Panc1 (cell line): ENCODE measurements at regions not wholly inside any gene's neighbourhood (a gene's known extent, or its start where the extent isn't known, plus 50 kb on each side); places are given as distances from the start of the nearest gene placed in this dataset.

Experiments used
- ATAC-seq: fragments of 200-7000 bp; cut with Tn5 transposase; 2 replicates; pipeline ENCODE4 v1.9.1; 2020; ENCODE audit warnings: mild to moderate bottlenecking, moderate library complexity
- BruUV-seq: library from RNA; stranded (reverse); fragments of 400-500 nt; replicated peaks from 2 replicates; lab custom pipeline; 2021; lab: Mats Ljungman, UMichigan
- CTCF ChIA-PET: fragments of 300-600 bp; sonication (Branson Sonifier 250); formaldehyde crosslinking; loops from one replicate; lab custom pipeline; 2022; ENCODE audit warnings: antibody characterized with exemption; lab: Charles Lee
- POLR2A ChIA-PET: fragments of 300-600 bp; sonication (Branson Sonifier 250); formaldehyde crosslinking; loops from one replicate; lab custom pipeline; 2022; ENCODE audit warnings: antibody characterized with exemption; lab: Charles Lee
- DNase-seq: peaks from one replicate; pipeline ENCODE4 v3.0.0-alpha.2; 2010; ENCODE audit warnings: low read depth, low spot score
- H3K27ac ChIP-seq: 2 replicates; pipeline ENCODE4 v1.5.1; 2011; ENCODE audit warnings: mild to moderate bottlenecking, low read length, inconsistent platforms
- H3K27me3 ChIP-seq: fragments of 200-500 bp; sonication (Bioruptor generic); 2 replicates; pipeline ENCODE4 v1.6.0; 2014; ENCODE audit warnings: low read length, inconsistent platforms; ENCODE audit not compliant: control insufficient read depth, insufficient read depth
- H3K36me3 ChIP-seq: fragments of 200-500 bp; sonication (Bioruptor generic); 2 replicates; pipeline ENCODE4 v1.5.1; 2014; ENCODE audit warnings: inconsistent platforms, mild to moderate bottlenecking, low read length, moderate library complexity; ENCODE audit not compliant: control insufficient read depth, insufficient read depth
- H3K4me1 ChIP-seq: 2 replicates; pipeline ENCODE4 v1.5.1; 2011; ENCODE audit warnings: inconsistent platforms, mild to moderate bottlenecking, low read length, moderate library complexity; ENCODE audit not compliant: control insufficient read depth, insufficient read depth
- H3K4me3 ChIP-seq, 2 experiments: 2 replicates each; pipeline ENCODE4 v1.5.1; 2011 to 2012; ENCODE audit warnings: low read depth in 2 of 2, low read length in 2 of 2, mild to moderate bottlenecking in 2 of 2, inconsistent platforms in 1 of 2, moderate library complexity in 1 of 2
- H3K9me3 ChIP-seq: fragments of 200-500 bp; sonication (Bioruptor generic); 2 replicates; pipeline ENCODE4 v1.5.1; 2014; ENCODE audit warnings: low read depth, mild to moderate bottlenecking, inconsistent platforms, low read length, moderate library complexity; ENCODE audit not compliant: control insufficient read depth, insufficient read depth
- CTCF ChIP-seq: fragments of 450-650 bp; IDR thresholded peaks from 2 replicates; pipeline ENCODE4 v1.5.1; 2017; ENCODE audit warnings: mild to moderate bottlenecking
- POLR2AphosphoS5 ChIP-seq: IDR thresholded peaks from 2 replicates; pipeline ENCODE4 v1.6.1; 2012; ENCODE audit warnings: mild to moderate bottlenecking, low read depth, low read length, moderate library complexity
- SIN3A ChIP-seq: IDR thresholded peaks from 2 replicates; pipeline ENCODE4 v1.6.1; 2012; ENCODE audit warnings: low read depth, mild to moderate bottlenecking, low read length, moderate library complexity, borderline replicate concordance; ENCODE audit not compliant: insufficient read depth
- TCF7L2 ChIP-seq: IDR thresholded peaks from 2 replicates; pipeline ENCODE4 v1.6.1; 2011; ENCODE audit warnings: mild to moderate bottlenecking, low read depth, low read length, inconsistent platforms
- in situ Hi-C: cut with HindIII; loops from 2 replicates; pipeline ENCODE4 v1.10.0; 2016; ENCODE audit warnings: low sequenced_read_pairs, low pct_unique_long_range_greater_than_20kb
- intact Hi-C: fragments of 100-400 bp; cut with micrococcal nuclease; formaldehyde crosslinking; loops from one replicate; pipeline ENCODE4 v1.10.0; 2022; ENCODE audit not compliant: unreplicated experiment
- TF ChIP-seq, protein P1 (sequence below), 2 experiments: IDR thresholded peaks; 2 replicates each; pipeline ENCODE4 v1.6.1; 2011 to 2012; ENCODE audit warnings: low read depth in 2 of 2, control low read depth in 1 of 2, low read length in 1 of 2, mild to moderate bottlenecking in 1 of 2, moderate library complexity in 1 of 2; ENCODE audit not compliant: insufficient read depth in 1 of 2

DNA sequence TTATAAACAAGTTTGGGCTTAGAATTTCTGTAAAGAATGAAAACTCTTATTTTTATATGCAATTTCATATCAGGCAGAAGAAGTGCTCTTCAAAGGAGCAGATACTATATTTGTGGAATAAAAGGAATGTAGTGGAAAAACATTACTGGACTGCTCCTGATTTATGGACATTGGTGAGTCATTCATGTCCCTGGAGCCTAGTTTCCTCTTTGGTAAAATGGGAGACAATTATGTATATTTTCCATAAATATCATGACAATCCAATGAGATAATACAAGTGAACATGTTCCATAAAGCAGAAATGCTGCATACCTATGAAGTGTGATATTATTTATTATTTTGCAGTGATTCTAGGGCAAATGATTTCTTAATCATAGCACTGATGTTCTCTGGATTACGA lies 445.8 kb upstream of the CITED2 start:
- DNase-seq (no peak), ATAC-seq (no peak)
- H3K4me3 ChIP-seq, result no peak overlapping the region
- CTCF ChIA-PET, result no interaction called here
- no peak overlapping the region; the same call in 1 of the 2 replicates for H3K27ac ChIP-seq
- H3K9me3 ChIP-seq, result peaks cover 4% of the 10 kb centered on the region; the same call in 1 of the 2 replicates
- TF ChIP-seq CTCF, result no peak
- TF ChIP-seq SIN3A, result no peak
- TF ChIP-seq, protein P1, sequence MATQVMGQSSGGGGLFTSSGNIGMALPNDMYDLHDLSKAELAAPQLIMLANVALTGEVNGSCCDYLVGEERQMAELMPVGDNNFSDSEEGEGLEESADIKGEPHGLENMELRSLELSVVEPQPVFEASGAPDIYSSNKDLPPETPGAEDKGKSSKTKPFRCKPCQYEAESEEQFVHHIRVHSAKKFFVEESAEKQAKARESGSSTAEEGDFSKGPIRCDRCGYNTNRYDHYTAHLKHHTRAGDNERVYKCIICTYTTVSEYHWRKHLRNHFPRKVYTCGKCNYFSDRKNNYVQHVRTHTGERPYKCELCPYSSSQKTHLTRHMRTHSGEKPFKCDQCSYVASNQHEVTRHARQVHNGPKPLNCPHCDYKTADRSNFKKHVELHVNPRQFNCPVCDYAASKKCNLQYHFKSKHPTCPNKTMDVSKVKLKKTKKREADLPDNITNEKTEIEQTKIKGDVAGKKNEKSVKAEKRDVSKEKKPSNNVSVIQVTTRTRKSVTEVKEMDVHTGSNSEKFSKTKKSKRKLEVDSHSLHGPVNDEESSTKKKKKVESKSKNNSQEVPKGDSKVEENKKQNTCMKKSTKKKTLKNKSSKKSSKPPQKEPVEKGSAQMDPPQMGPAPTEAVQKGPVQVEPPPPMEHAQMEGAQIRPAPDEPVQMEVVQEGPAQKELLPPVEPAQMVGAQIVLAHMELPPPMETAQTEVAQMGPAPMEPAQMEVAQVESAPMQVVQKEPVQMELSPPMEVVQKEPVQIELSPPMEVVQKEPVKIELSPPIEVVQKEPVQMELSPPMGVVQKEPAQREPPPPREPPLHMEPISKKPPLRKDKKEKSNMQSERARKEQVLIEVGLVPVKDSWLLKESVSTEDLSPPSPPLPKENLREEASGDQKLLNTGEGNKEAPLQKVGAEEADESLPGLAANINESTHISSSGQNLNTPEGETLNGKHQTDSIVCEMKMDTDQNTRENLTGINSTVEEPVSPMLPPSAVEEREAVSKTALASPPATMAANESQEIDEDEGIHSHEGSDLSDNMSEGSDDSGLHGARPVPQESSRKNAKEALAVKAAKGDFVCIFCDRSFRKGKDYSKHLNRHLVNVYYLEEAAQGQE (IDR thresholded peaks at IDR 0.05; ENCODE audit: insufficient read depth in 1 of 2, low read depth in 2 of 2, low read length in 1 of 2), result no peak
- POLR2A ChIA-PET, result no interaction called here
- BruUV-seq, result no TSS peak
- in situ Hi-C loops, result no loop called here
- no peaks in the 10 kb centered on the region for H3K27me3 ChIP-seq
- H3K4me1 ChIP-seq, result no peaks in the 10 kb centered on the region
- intact Hi-C loops, result no loop called here
- no peaks in the 10 kb centered on the region for H3K36me3 ChIP-seq

DNA sequence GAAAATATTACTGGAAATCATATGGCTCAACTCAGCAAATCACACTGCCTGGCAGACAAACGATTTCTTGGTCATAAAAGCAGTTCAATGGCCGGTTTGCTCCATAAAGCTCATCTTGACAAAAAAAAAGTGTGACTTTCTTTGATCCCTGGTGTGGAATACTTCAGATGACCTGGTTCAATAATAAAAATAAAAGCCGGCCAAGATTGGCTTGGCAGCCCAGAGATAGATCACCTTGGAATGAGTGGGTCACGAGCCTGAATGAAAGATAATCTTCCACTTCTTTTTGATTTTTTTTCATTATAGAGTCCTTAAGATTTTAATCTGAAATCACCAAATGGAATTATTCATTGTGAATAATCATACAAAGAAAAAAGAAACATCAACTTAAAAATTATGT lies 445.3 kb upstream of the CITED2 start:
- ATAC-seq, result no peak
- no peak for TF ChIP-seq POLR2AphosphoS5
- TF ChIP-seq, protein P1 (IDR thresholded peaks at IDR 0.05; ENCODE audit: insufficient read depth in 1 of 2, low read depth in 2 of 2, low read length in 1 of 2), result no peak
- no peak for TF ChIP-seq SIN3A
- no peak for TF ChIP-seq TCF7L2
- no peak for TF ChIP-seq CTCF
- Histone ChIP-seq H3K4me1 (no peaks in the 10 kb centered on the region), H3K9me3 (peaks cover 4% of the 10 kb centered on the region; the same call in 1 of the 2 replicates), H3K27me3 (no peaks in the 10 kb centered on the region), H3K27ac (peak overlapping the region; percentile 39; the same call in 1 of the 2 replicates), H3K4me3 (no peak overlapping the region), H3K36me3 (no peaks in the 10 kb centered on the region)
- DNase-seq, result no peak
- BruUV-seq, result no TSS peak
- ChIA-PET CTCF (no interaction called here), POLR2A (no interaction called here)
- in situ Hi-C loops, result no loop called here
- intact Hi-C loops, result no loop called here
